Endodermal cell (in vitro differentiated cells): ENCODE measurements at regions not wholly inside any gene's neighbourhood (a gene's known extent, or its start where the extent isn't known, plus 50 kb on each side); places are given as distances from the start of the nearest gene placed in this dataset.

Experiments
- DNase-seq: peaks from one replicate; pipeline ENCODE4 v3.0.0-alpha.2; 2017
- H3K27ac ChIP-seq: 2 replicates; pipeline ENCODE4 v1.5.1; 2013; ENCODE audit warnings: mild to moderate bottlenecking, low read depth, low read length, moderate library complexity
- H3K27me3 ChIP-seq: 2 replicates; pipeline ENCODE4 v1.6.1; 2013; ENCODE audit warnings: mild to moderate bottlenecking, low read length, moderate library complexity; ENCODE audit not compliant: insufficient read depth, control insufficient read depth, poor library complexity, severe bottlenecking
- H3K36me3 ChIP-seq: 2 replicates; pipeline ENCODE4 v1.7.0; 2013; ENCODE audit warnings: mild to moderate bottlenecking, low read length, moderate library complexity; ENCODE audit not compliant: control insufficient read depth, insufficient read depth
- H3K4me1 ChIP-seq: one replicate; pipeline ENCODE4 v1.7.0; 2013; ENCODE audit warnings: low read length; ENCODE audit not compliant: control insufficient read depth, insufficient read depth
- H3K4me3 ChIP-seq: 2 replicates; pipeline ENCODE4 v1.5.1; 2013; ENCODE audit warnings: mild to moderate bottlenecking, low read length, moderate library complexity
- H3K9ac ChIP-seq: 2 replicates; pipeline ENCODE4 v1.6.1; 2013; ENCODE audit warnings: mild to moderate bottlenecking, low read length, moderate library complexity; ENCODE audit not compliant: poor library complexity, severe bottlenecking; ENCODE audit errors: extremely low read depth
- H3K9me3 ChIP-seq: 2 replicates; pipeline ENCODE4 v1.6.1; 2013; ENCODE audit warnings: mild to moderate bottlenecking, low read length, moderate library complexity; ENCODE audit not compliant: control insufficient read depth
- H3K27ac Mint-ChIP-seq: 2 replicates; pipeline ENCODE4 v1.8.0; 2020; ENCODE audit warnings: mixed read lengths
- H3K27me3 Mint-ChIP-seq: 2 replicates; pipeline ENCODE4 v1.8.0; 2021; ENCODE audit warnings: mild to moderate bottlenecking, mixed read lengths; ENCODE audit not compliant: insufficient read depth
- H3K36me3 Mint-ChIP-seq: 2 replicates; pipeline ENCODE4 v1.8.0; 2020; ENCODE audit warnings: low read depth, mixed read lengths
- H3K4me1 Mint-ChIP-seq: 2 replicates; pipeline ENCODE4 v1.8.0; 2020; ENCODE audit warnings: mixed read lengths
- H3K4me3 Mint-ChIP-seq: 2 replicates; pipeline ENCODE4 v1.8.0; 2020; ENCODE audit warnings: mild to moderate bottlenecking, moderate library complexity, mixed read lengths
- H3K9me3 Mint-ChIP-seq: 2 replicates; pipeline ENCODE4 v1.8.0; 2020; ENCODE audit warnings: mild to moderate bottlenecking, mixed read lengths
- WGBS, 2 experiments: methylation state at CpG; one replicate each; pipeline versions ENCODE4 v1.1.5 to v1.1.7; 2013; ENCODE audit warnings: missing lambda C conversion rate in 2 of 2, mixed read lengths in 1 of 2; ENCODE audit not compliant: insufficient coverage in 1 of 2, insufficient read length in 1 of 2; 5-methylcytosine and 5-hydroxymethylcytosine counted together
- TF ChIP-seq, protein P1 (sequence below): fragments of 200-600 bp; sonication (generic); conservative IDR thresholded peaks from 2 replicates; pipeline ENCODE4 v1.5.0; 2021; ENCODE audit warnings: antibody characterized with exemption, mild to moderate bottlenecking

GRCh38 chr2:234583331-234583730 is 86.5 kb upstream of the ARL4C start:
- Histone ChIP-seq H3K36me3 (no peaks in the 10 kb centered on the region), H3K4me3 (no peak overlapping the region), H3K9me3 (no peaks in the 10 kb centered on the region), H3K27me3 (no peaks in the 10 kb centered on the region), H3K27ac (no peak overlapping the region), H3K9ac (no peak overlapping the region), H3K4me1 (no peaks in the 10 kb centered on the region)
- peaks cover 5% of the 10 kb centered on the region for H3K4me1 Mint-ChIP-seq
- WGBS, 2 experiments, result 93 to 94% methylated on average over 4 of the region's 4 CpGs
- DNase-seq, result no peak
- no peaks in the 10 kb centered on the region for H3K36me3 Mint-ChIP-seq
- no peak overlapping the region for H3K27ac Mint-ChIP-seq
- no peaks in the 10 kb centered on the region for H3K9me3 Mint-ChIP-seq
- TF ChIP-seq, protein P1, sequence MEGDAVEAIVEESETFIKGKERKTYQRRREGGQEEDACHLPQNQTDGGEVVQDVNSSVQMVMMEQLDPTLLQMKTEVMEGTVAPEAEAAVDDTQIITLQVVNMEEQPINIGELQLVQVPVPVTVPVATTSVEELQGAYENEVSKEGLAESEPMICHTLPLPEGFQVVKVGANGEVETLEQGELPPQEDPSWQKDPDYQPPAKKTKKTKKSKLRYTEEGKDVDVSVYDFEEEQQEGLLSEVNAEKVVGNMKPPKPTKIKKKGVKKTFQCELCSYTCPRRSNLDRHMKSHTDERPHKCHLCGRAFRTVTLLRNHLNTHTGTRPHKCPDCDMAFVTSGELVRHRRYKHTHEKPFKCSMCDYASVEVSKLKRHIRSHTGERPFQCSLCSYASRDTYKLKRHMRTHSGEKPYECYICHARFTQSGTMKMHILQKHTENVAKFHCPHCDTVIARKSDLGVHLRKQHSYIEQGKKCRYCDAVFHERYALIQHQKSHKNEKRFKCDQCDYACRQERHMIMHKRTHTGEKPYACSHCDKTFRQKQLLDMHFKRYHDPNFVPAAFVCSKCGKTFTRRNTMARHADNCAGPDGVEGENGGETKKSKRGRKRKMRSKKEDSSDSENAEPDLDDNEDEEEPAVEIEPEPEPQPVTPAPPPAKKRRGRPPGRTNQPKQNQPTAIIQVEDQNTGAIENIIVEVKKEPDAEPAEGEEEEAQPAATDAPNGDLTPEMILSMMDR, result no peak
- H3K27me3 Mint-ChIP-seq, result peaks cover 2% of the 10 kb centered on the region
- H3K4me3 Mint-ChIP-seq, result no peak overlapping the region

- no peaks in the 10 kb centered on the region for H3K9me3 Mint-ChIP-seq
- WGBS, 2 experiments, result 94 to 96% methylated on average over 5 of the region's 5 CpGs
Measured at GRCh38 chr2:234580686-234581085, 83.8 kb upstream of the ARL4C start.

GRCh38 chr2:234579231-234579962 is 82.5 kb upstream of the ARL4C start:
- H3K36me3 Mint-ChIP-seq, result no peaks in the 10 kb centered on the region
- H3K4me1 ChIP-seq, result peaks cover 2% of the 10 kb centered on the region
- peaks cover 2% of the 10 kb centered on the region for H3K27me3 Mint-ChIP-seq
- H3K4me3 ChIP-seq, result no peak overlapping the region
- no peak overlapping the region for H3K27ac Mint-ChIP-seq
- H3K27me3 ChIP-seq, result no peaks in the 10 kb centered on the region
- H3K9me3 ChIP-seq, result no peaks in the 10 kb centered on the region
- TF ChIP-seq, protein P1, result peak; percentile 21
- H3K9me3 Mint-ChIP-seq, result no peaks in the 10 kb centered on the region
- 91 to 100% methylated on average over 6 to 10 of the region's 10 CpGs for WGBS, 2 experiments
- DNase-seq, result no peak
- peaks cover 14% of the 10 kb centered on the region for H3K4me1 Mint-ChIP-seq
- no peak overlapping the region for H3K27ac ChIP-seq
- no peak overlapping the region for H3K4me3 Mint-ChIP-seq
- H3K9ac ChIP-seq, result no peak overlapping the region
- H3K36me3 ChIP-seq, result no peaks in the 10 kb centered on the region

More at GRCh38 chr2:234580686-234581085, 83.8 kb upstream of the ARL4C start:
- Mint-ChIP-seq H3K4me3 (no peak overlapping the region), H3K27me3 (peaks cover 2% of the 10 kb centered on the region), H3K36me3 (no peaks in the 10 kb centered on the region), H3K4me1 (peaks cover 14% of the 10 kb centered on the region), H3K27ac (no peak overlapping the region)
- no peaks in the 10 kb centered on the region for H3K9me3 ChIP-seq
- DNase-seq, result no peak
- H3K9ac ChIP-seq, result no peak overlapping the region
- no peaks in the 10 kb centered on the region for H3K4me1 ChIP-seq
- H3K4me3 ChIP-seq, result no peak overlapping the region
- no peaks in the 10 kb centered on the region for H3K27me3 ChIP-seq
- TF ChIP-seq, protein P1, result no peak
- no peaks in the 10 kb centered on the region for H3K36me3 ChIP-seq
- no peak overlapping the region for H3K27ac ChIP-seq
